Activated CD4-positive, alpha-beta T cell treated with anti-CD3 and anti-CD28 coated beads for 4 hours (primary cell): ENCODE measurements at regions not wholly inside any gene's neighbourhood (a gene's known extent, or its start where the extent isn't known, plus 50 kb on each side); places are given as distances from the start of the nearest gene placed in this dataset.
"Not testable (repeated sequence)": the region's sequence is repeated elsewhere in the genome, so short reads cannot be mapped to it uniquely, and the experiment has no call there.

Experiments
- DNase-seq, 2 donors: peaks; one replicate each; pipeline ENCODE4 v3.0.0-alpha.2; 2020

DNA sequence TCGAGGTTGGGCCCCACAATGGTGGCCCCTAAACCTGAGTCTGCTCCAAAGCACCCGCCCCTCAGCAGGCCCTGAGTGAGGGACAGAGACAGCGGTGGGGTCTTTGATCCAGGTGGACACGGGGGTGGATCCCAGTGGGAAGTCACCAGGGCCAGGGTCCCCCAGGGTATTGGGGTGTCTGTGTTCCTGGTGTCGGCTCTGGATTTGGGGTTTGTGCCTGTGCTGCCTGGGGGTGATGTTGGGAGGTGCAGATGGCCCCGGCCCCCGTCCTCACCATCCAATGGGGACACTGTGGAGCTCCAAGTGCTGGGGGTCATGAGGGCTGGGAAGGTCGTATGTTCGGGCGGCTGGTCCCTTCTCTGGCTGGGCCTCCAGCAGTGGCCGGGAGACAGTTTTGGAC, 354.2 kb downstream of the TMEM121 start:
- no peak for DNase-seq

DNA sequence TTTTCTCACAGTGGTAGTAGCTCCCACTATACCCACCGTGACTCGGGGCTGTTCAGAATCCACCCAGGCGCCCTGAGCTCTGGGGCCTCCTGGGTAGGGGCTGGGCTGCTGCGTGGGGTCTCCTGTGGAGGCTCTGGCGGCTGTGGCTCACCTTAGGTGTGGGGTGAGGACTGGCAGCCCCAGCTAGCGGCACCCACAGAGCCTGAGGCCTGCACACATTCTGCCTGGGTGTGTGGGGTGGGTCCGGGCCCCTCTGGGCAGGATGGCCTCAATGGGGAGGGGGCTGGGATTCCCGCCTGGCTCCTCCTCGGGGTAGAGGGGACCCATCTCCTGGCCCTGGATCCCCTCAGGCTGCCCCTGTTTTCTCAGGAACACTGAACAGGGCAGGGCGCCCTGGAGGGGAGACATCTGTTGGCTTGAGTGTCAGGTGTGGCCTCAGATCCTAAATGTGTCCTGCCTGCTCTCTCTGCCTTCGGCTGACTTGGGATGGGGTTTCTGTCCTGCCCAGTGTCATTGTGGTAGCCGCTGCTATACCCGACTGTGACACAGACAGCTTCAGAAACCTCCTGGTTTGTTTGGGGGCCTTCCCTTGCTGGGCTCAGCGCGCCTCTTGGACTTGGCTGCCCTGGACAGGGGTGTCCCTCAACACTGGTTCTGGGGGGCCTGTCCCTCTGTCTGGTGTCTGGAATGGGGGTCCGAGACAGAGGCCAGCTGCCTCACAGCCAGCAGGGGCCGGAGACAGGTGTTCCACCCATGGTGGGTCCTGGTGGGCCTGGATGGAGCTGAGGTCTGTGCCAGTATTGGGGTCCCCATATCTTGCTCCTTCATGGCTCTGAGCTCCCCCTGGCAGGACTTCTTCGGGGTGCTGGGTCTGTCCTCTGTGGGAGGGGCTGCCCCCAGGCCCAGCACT, 354.9 kb downstream of the TMEM121 start:
- no peak for DNase-seq

DNA sequence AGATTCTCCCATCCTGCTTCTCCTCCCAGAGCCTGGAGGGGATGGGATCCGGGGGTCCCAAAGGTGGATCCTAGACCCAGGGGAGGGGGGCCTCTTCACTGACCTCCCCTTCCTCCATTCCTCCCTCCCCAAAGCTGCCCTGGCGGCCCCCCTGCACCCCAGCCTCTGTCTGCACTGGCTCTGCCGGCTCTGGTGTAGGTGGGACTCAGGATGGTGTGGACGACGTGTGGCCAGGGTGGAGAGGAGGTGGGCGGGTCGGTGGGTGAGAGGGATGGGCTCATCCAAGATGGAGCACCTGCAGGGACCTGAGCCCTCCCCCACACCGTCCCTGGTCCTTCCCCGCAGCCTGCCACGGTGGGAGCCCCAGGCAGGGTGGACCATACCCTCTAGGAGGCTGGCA, 355.6 kb downstream of the TMEM121 start:
- DNase-seq = not testable (repeated sequence)

DNA sequence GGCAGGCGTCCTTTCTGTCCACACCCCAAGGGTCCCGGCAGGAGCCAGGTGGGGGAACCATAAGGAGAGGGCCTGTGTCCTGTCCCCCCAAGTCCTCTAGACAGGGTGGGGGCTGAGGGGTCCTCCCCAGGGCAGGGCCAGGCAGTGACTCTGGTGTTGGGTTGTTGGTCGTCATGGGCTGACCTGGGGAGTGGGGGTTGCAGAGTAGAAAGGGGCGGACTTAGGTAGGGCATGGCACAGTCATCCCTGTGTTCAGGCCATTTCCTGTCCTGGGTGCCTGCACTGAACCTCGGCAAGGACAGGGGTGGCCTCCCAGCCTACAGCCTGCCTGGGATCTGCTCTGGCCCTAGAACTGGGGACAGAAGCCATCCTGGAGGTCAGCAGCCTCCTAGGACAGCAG, 356.2 kb downstream of the TMEM121 start:
- no peak for DNase-seq

DNA sequence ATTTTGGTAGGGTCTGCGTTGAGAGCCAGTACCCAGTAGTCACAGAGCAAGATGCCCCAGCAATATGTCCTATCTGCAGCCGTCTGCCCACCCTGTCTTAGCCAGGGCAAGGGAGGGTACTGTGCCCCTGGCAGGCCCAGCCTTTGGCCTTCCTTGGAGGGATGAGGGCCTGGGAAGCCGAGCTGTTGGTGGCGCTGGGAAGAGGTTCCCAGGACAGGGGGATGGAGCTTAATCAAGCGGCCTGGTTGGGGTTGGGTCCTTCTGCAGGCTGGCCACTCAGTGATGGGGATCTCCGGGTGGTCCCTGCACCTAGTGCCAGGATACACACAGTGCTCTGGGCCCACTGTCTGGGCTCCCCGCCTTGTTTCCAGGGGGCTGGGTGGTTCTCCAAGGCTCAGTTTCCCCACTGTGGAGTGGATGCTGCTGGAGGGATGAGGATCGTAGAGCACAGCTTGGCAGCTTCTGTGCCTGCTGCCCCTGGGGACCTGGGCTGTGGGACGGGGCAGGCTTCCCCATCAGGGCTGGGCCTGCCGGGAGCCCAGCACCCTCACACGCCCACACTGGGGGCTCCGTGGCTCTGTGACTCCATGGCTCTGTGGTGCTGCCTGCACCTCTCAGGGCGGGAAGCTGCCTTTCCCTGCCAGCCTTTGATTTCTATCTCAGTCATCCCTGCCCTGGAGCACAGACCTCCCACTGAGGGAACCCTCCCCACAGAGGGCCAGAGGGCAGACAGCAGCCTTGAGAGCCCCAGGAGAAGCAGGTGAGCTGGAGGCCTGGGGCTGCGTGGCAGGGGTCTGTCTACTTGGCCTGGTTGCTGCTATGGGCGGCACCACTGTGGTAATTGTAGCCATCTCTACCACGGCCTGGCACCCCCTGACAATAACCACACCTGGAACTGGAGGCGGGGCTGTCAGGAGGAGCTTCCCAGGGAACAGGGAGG, 357.0 kb downstream of the TMEM121 start:
- DNase-seq = no peak

DNA sequence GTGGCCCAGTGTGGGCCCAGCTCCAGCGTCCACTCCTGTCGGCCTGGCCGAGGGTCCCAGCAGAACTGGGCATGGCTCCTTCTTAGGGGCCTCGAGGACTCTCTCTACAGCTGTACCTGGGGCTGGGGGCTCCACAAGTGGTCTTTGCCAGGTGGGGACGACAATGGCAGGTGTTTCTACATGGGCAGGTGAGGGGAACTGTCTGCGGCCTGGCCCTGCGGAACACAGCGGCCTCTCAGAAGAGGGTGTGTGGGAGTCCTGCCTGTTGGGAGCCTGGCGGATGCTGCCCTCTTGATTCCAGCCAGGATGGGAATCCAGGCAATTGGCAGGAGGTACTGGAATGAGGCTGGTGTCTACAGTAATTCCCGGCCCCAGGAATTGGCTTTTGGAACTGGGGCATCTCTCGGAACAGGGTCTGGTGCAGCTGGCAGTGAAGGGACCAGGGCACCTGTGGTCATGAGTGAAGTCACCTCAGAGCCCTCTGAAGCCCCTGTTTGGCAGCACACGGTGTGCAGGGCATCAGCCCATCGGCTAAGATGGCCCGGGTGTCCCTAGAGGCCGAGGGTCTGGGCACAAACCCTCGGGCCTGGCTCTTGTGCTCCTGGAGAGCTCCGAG, 357.9 kb downstream of the TMEM121 start:
- not testable (repeated sequence) for DNase-seq

DNA sequence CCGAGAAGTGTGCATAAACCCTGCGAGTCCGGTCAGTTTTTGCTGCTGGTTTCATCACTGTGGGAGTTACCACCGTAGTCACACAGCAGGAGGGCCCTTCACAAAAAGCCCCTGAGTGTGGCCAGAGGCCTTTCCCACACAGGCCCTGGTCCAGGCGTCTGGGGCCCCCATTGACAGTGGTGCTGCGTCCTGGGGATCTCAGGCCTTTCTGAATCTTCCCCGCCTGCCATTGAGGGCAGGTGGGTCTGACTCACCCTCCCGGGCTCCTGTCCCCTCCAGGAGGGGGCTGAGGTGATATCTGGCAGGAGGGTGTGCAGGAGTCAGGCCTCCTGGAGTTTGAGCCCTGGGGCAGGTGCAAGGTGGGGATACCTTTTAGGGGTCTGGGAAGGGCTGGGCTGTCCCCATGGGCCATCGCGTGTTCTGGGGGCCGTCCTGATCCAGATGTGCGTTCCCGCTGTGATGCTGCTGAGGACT, 358.5 kb downstream of the TMEM121 start:
- no peak for DNase-seq

DNA sequence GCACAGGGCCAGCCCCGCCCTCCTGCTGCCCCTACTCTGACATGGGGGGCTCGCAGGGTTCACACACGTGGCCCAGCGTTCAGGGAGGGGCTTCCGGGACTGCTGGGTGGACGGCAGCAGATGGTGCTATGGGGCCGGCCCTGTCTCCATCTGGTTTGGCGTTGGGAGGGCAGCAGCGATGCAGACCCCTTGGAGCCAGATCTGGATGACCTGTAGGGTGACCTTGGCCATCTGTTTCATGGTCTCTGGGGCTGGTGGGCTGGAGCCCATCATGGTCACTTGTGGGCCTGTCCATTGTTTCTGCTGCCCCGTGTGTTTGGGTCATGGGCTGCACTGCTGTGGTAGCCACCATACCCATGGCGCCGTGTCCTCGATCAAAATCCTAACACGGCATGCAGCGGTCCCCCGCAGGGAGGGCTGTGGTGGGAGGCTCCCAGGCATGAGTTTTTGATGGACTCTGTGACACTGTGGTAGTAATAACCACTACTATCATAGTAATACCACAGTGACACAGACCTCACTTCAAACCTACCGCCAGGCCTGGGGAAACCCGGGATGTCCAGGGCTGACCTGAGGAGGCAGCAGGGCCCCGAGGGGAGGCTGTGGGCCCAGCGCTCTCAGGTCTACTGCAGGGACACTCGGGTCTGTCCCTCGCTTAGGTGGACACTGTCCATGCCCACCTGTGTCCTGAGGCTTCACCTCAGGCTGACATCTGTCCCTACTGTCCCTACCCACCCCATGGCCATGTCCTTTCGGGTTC, 359.4 kb downstream of the TMEM121 start:
- no peak for DNase-seq

DNA sequence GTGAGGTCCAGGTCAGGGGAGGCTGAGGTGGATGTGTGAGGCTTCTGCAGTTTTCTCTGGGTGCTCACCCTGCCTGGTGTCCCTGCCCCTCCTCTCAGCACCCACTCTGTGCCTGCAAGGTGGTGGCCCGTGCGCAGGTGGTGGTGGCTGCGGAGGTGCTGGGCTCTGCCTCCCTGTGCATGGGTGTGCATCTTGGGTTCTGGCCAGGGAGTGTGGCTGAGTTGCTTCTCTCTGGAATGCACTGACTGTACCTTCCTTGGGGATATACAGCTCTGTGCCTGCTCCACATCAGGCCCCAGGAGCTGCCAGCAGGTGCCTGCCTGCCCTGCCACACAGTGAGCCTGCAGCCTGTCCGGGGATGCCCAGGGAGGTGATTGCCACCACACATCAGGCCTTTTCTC, 360.4 kb downstream of the TMEM121 start:
- DNase-seq = not testable (repeated sequence)

DNA sequence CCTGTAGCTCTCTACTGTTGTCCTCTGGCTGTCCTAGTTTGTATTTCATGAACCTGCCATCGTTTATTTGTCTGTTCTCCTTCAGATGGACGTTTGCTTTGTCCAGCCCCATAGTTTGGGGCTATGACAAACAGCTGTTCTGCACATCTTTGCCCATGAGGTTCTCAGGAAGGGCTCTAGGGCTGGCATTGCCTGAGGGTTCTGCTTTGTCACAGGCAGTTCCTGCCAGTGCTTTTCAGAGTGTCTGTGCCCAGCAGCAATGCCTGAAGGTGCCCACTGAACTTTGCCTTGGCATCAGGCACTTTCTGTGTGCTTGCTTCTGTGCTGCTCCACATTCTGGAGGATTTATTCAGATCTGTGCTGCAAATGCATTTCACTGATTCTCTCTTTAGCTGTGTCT, 361.3 kb downstream of the TMEM121 start:
- no peak for DNase-seq

DNA sequence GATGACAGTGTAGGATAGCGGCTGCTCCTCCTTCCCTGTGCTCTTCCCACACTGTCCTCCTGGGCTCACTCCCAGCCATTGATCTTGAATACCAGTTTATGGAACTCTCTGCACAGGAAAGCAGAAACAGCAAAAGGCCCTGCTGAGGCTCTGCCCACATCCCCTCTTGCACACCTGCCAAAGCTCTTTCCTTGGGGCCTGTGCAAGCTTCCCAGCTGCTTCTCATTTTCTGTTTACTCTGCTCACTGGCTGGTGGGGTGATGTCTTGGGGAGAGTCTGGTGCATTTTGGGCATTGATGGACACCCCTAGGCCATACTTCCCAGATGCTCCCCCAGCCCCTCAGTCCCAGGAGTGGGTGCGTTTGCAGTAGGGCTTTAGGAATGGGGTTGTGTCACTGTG, 361.8 kb downstream of the TMEM121 start:
- no peak for DNase-seq

DNA sequence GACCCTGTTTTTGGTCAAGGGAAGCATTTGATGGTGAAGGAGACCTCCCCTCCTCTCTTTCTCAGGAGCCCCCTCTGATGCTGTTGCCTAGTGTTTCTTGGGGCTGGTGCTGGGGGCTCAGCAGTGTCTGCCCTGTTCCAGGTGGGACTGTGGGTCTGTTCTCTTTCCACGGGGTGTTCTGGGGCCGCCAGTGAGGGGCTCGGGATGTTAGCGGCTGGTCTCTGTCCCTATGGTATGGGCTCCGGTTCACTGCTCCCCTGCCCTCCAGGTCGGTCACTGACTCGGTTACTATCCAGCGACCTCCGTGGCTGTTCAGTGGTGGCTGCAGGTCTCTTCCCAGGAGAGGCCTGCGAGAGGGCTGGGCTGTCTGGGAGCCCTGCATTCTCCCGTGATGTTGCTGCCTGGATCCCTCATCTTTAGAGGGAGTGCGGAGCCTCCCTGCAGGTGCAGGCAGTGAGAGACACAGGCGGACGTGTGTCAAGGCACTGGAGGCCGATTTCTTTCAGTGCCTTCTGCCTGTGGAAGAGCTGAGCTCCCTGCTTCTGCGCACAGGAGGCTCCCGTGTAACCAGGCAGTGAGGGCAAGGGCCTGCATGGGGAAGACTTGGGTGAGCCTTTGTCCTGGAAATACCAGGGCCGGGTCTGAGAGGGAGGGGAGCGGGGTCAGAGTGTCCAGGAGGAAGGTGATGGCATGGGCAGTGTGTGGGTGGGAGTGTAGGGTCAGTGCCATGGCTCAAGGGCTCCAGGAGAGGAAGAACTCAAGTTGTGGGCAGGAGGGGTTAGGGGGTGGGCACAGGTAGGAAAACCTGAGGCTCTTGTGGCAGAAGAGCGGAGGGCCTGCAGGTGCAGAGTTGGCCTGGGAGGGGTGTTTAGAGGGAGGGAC, 362.6 kb downstream of the TMEM121 start:
- no peak for DNase-seq

DNA sequence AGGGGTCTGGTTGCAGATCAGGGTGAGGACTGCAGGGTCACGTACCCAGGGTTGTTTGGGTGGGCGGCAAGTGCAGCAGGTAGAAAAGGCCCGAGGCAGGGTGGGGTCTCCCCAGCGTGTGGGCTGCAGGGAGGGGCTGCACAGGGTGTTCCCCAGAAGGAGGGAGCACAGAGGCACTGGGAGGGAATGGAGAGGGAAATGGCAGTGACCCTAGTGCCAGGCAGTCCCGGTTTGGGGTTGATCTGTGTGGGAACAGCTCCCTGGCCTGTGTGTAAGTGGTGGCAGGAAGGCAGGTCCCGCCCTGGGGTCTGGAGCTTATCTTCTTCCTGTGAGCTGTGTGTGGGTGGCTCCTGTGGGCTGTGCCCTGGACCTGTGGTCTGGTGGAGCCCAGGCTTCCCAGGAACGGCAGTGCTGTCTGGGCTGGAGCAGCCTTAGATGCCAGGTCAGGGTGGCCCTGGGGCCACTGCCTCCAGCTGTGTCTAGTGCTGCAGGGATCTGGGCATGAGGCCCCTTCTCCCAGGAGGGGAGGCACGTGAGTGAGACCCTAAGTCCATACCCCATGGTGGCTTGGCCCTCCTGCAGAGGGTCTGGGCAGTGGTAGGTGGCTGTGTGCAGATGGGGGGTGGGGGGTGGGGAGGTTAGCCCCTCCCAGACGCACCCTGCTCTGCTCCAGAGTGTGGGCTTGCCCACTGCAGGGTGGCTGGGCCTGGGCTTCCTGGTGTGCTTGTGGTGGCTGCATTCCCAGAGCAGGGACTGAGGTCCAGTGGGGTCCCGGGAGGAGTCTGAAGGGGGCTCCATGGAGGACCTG, 363.5 kb downstream of the TMEM121 start:
- no peak for DNase-seq

DNA sequence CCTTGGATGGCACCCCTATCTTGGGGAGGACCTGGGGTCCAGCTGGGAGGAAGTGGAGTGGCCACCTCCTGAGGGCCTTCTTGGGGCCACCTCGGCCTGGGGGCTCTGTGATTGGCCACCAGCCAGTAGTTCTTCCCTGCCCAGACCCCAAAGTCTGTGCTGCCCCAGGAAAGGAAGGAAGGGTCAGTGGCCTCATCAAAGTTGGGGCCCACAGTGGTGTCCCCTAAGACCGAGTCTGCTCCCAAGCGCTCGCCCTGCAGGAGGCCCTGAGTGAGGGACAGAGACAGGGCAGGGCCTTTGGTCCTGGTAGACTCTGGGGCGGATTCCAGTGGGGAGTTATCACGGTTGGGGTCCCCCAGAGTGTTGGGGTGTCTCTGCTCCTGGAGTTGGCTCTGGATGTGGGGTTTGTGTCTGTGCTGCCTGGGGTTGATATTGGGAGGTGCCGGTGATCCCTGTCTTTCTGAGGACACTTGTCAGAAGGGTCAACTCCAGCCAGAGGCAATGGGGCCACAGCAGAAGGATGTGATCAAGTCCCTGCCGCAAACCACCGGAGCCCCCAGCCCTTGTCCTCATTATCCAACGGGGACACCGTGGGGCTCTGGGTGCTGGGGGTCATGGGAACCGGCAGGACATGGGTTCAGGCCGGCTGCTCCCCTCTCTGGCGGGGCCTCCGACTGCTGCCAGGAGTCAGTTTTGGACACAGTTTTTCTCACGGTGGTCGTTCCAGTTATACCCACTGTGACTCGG, 364.3 kb downstream of the TMEM121 start:
- DNase-seq = no peak

DNA sequence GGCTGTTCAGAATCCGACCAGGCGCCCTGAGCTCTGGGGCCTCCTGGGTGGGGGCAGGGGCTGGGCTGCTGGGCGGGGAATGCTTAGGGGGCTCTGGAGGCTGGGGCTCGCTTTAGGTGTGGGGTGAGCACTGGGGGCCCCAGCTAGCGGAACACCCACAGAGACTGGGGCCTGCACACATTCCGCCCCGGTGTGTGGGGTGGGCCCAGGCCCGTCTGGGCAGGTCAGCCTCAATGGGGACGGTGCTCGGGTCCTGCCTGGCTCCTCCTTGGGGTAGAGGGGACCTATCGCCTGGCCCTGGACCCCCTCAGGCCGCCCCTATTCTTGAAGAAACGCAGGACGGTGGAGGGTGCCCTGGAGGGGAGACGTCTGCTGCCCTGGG, 364.8 kb downstream of the TMEM121 start:
- DNase-seq = no peak

DNA sequence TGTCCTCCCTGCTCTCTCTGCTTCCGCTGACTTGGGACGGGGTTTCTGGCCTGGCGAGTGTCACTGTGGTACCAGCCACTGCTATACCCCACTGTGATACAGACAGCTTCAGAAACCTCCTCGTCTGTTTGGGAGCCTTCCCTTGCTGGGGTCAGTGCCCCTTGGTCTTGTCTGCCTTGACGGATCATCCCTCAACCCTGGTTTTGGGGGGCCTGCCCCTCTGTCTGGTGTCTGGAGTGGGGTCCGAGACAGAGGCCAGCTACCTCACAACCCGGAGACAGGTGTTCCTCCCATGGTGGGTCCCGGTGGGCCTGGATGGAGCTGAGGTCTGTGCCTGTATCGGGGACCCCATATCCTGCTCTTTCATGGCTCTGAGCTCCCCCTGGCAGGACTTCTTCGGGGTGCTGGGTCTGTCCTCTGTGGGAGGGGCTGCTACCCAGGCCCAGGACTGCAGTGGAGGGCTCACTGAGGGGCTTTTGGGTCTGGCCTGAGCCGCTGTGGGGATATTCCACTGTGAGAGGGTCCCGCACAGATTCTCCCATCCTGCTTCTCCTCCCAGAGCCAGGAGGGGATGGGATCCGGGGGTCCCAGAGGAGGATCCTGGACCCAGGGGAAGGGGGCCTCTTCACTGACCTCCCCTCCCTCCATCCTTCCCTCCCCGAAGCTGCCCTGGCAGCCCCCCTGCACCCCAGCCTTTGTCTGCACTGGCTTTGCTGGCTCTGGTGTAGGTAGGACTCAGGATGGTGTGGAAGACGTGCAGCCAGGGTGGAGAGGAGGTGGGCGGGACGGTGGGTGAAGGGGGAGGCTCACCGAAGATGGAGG, 365.5 kb downstream of the TMEM121 start:
- DNase-seq = no peak

DNA sequence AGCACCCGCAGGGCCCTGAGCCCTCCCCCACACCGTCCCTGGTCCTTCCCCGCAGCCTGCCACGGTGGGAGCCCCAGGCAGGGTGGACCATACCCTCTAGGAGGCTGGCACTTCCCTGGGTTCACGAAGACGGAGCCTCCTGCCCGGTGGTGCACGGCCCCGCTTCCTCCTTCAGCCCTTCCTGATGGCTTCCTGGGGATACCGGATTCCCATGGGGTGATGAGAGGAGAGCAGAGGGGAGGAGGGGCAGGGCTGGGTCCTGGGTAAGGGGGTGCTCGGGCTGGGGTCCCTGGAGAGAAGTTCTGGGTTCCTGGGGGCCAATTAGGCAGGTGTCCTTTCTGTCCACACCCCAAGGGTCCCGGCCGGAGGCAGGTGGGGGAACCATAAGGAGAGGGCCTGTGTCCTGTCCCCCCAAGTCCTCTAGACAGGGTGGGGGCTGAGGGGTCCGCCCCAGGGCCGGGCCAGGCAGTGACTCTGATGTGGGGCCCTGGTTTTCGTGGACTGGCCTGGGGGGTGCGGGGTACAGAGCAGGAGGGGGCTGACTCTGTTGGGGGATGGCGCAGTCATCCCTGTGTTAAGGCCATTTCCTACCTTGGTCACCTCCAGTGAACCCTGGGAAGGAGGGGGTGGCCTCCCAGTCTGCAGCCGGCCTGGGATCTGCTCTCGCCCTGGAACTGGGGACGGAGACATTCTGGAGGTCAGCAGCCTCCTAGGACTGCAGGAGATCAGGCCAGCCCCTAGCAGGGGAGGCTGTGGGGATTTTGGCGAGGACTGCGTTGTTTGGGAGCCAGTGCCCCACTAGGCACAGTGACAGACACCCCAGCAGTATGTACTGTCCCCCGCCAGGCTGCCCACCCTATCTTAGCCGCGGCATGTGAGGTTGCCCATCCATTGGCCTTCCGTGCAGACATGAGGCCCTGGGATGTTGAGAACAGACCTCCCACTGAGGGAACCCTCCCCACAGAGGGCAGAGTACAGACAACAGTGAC, 366.4 kb downstream of the TMEM121 start:
- not testable (repeated sequence) for DNase-seq
